Uterus (tissue), 3 donors: ENCODE measurements at regions not wholly inside any gene's neighbourhood (a gene's known extent, or its start where the extent isn't known, plus 50 kb on each side); places are given as distances from the start of the nearest gene placed in this dataset.
"Not testable (repeated sequence)": the region's sequence is repeated elsewhere in the genome, so short reads cannot be mapped to it uniquely, and the experiment has no call there.

ENCODE experiments used
- DNase-seq, 2 donors: peaks; one replicate each; pipeline ENCODE4 v3.0.0-alpha.2; 2019 to 2020
- H3K27ac ChIP-seq, 2 donors: fragments of 200-600 bp; sonication (generic); 1 replicate in 1 of 2; 2 replicates in 1 of 2; pipeline ENCODE4 v1.5.1; 2016 to 2018
- H3K27me3 ChIP-seq, 2 donors: fragments of 200-600 bp; sonication (generic); one replicate each; pipeline ENCODE4 v1.5.1; 2018 to 2019; ENCODE audit warnings: control low read depth in 1 of 2
- H3K36me3 ChIP-seq, 2 donors: fragments of 200-600 bp; sonication (generic); one replicate each; pipeline ENCODE4 v1.5.1; 2019; ENCODE audit warnings: control low read depth in 1 of 2
- H3K4me1 ChIP-seq, 2 donors: fragments of 200-600 bp; sonication (generic); one replicate each; pipeline ENCODE4 v1.5.1; 2018 to 2019; ENCODE audit warnings: control low read depth in 1 of 2
- H3K4me3 ChIP-seq, 2 donors: fragments of 200-600 bp; sonication (generic); 1 replicate in 1 of 2; 2 replicates in 1 of 2; pipeline ENCODE4 v1.5.1; 2018 to 2019; ENCODE audit warnings: mild to moderate bottlenecking in 1 of 2
- H3K9me3 ChIP-seq, 2 donors: fragments of 200-600 bp; sonication (generic); one replicate each; pipeline ENCODE4 v1.5.1; 2019; ENCODE audit warnings: control low read depth in 1 of 2
- CTCF ChIP-seq, 4 experiments: fragments of 200-600 bp in 2 of 4; fragments of 450-650 bp in 2 of 4; sonication (generic) in 2 of 4; IDR thresholded peaks; one replicate each; pipeline ENCODE4 v1.5.1; 2016 to 2019; ENCODE audit warnings: antibody characterized with exemption in 4 of 4, mild to moderate bottlenecking in 2 of 4, moderate library complexity in 1 of 4
- POLR2A ChIP-seq, 2 donors: fragments of 450-650 bp; IDR thresholded peaks; one replicate each; pipeline ENCODE4 v1.6.1; 2016; ENCODE audit warnings: antibody characterized with exemption in 2 of 2, mild to moderate bottlenecking in 1 of 2, moderate library complexity in 1 of 2
- intact Hi-C: fragments of 100-400 bp; cut with DNase I; formaldehyde crosslinking; loops from one replicate; pipeline ENCODE4 v1.15.1; 2023; ENCODE audit warnings: low total_unique reads
- donor health status: DM: yes; HTN: yes; CAD: no.

GRCh38 chr10:120229641-120230040 lies 227.4 kb upstream of the PLPP4 start:
- no peaks in the 10 kb centered on the region for H3K36me3 ChIP-seq
- no peak overlapping the region for H3K4me3 ChIP-seq
- no peaks in the 10 kb centered on the region for H3K4me1 ChIP-seq
- TF ChIP-seq CTCF (IDR thresholded peaks at IDR 0.05) (no peak), POLR2A (IDR thresholded peaks at IDR 0.05) (no peak)
- intact Hi-C loops: no loop called here
- no peaks in the 10 kb centered on the region for H3K27me3 ChIP-seq
- H3K9me3 ChIP-seq: no peaks in the 10 kb centered on the region
- no peak for DNase-seq
- H3K27ac ChIP-seq: no peak overlapping the region

DNA sequence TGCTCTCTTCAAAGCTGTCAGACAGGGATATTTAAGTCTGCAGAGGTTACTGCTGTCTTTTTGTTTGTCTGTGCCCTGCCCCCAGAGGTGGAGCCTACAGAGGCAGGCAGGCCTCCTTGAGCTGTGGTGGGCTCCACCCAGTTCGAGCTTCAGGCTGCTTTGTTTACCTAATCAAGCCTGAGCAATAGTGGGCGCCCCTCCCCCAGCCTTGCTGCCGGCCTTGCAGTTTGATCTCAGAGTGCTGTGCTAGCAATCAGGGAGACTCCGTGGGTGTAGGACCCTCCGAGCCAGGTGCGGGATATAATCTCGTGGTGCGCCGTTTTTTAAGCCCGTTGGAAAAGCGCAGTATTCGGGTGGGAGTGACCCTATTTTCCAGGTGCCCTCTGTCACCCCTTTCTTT lies 217.3 kb upstream of the PLPP4 start:
- H3K4me3 ChIP-seq, H3K36me3 ChIP-seq, H3K4me1 ChIP-seq, H3K27ac ChIP-seq, intact Hi-C loops, H3K9me3 ChIP-seq, DNase-seq, H3K27me3 ChIP-seq: not testable (repeated sequence)

DNA sequence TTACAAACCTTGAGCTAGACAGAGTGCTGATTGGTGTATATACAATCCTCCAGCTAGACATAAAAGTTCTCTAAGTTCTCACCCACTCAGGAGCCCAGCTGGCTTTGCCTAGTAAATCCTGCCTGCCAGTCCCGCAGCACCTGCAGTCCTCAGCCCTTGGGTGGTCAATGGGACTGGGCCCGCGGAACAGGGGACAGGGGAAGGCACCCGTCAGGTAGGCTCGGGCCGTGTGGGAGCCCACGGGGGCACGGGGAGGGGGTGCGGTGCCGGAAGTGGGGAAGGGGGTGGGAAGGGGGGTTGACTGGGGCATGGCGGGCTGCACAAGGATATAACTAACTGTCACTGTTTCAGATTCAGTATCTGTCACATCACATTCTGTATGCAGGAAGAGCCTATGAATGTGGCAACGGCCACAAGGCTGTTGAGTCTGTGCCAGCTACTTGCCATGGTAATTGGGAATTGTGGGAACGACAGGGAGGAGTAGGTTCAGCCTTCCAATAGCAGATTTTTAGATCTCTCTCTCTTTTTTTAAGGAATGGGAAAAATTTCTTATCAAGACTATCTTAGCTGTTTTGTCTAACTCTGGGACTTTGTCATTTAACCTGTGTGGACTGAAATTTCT lies 205.1 kb upstream of the PLPP4 start:
- Histone ChIP-seq H3K27ac (no peak overlapping the region), H3K36me3 (no peaks in the 10 kb centered on the region), H3K27me3 (no peaks in the 10 kb centered on the region), H3K4me3 (no peak overlapping the region), H3K9me3 (no peaks in the 10 kb centered on the region), H3K4me1 (no peaks in the 10 kb centered on the region)
- no peak for DNase-seq
- intact Hi-C loops: no loop called here
- TF ChIP-seq CTCF (IDR thresholded peaks at IDR 0.05) (no peak), POLR2A (IDR thresholded peaks at IDR 0.05) (no peak)

DNA sequence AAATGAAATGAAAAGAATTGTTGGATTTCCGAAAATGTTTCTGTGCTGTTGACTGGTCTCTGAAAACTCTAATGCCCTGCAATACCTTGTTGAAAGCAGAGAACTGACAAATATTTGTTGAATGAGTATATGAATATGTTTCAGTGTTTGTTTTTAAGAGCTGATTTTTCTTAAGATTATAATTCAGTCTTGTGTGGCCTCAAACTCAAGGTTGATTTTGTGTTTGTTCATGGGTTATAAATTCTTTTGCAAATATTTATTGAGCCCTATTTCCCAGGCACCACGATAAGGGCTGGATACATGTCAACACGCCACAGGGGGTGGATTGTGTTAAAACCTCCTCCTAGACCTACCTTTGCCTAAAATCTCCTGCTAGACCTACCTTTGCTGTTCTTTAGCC lies 203.9 kb upstream of the PLPP4 start:
- no peaks in the 10 kb centered on the region for H3K9me3 ChIP-seq
- intact Hi-C loops: no loop called here
- no peak for TF ChIP-seq POLR2A (IDR thresholded peaks at IDR 0.05)
- TF ChIP-seq CTCF (IDR thresholded peaks at IDR 0.05): no peak
- no peaks in the 10 kb centered on the region for H3K4me1 ChIP-seq
- H3K4me3 ChIP-seq: no peak overlapping the region
- no peak for DNase-seq
- H3K27ac ChIP-seq: no peak overlapping the region
- H3K27me3 ChIP-seq: no peaks in the 10 kb centered on the region
- H3K36me3 ChIP-seq: no peaks in the 10 kb centered on the region

DNA sequence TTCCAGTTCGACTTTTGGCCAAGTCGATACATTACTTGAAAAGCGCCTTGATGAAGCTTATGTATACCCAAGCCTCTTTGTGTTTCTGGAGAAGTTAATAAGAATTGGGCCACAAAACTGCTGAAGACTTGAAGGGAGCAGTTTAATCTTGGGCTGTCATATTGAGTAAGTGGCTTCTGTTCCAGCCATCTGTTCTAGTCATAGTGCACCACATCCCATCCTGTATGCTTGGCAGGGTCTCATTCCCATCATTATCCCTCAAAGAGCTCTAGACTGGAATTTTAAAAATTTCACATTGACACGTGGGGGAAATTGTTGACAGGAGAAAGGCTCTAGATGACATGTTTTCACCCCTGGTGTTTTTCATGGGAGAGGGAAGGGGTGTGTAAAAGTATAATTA lies 196.6 kb upstream of the PLPP4 start:
- no peak overlapping the region for H3K27ac ChIP-seq

More for the DNA sequence above, 196.6 kb upstream of the PLPP4 start:
- no peak for DNase-seq
- TF ChIP-seq CTCF (IDR thresholded peaks at IDR 0.05) (no peak), POLR2A (IDR thresholded peaks at IDR 0.05) (no peak)
- no peaks in the 10 kb centered on the region for H3K27me3 ChIP-seq
- H3K36me3 ChIP-seq: no peaks in the 10 kb centered on the region
- no peaks in the 10 kb centered on the region for H3K4me1 ChIP-seq
- no peak overlapping the region for H3K4me3 ChIP-seq
- no peaks in the 10 kb centered on the region for H3K9me3 ChIP-seq
- intact Hi-C loops: no loop called here
